ENCODE measurements at regions not wholly inside any gene's neighbourhood (a gene's known extent, or its start where the extent isn't known, plus 50 kb on each side); places are given as distances from the start of the nearest gene placed in this dataset.
"Not testable (repeated sequence)": the region's sequence is repeated elsewhere in the genome, so short reads cannot be mapped to it uniquely, and the experiment has no call there.

DNA sequence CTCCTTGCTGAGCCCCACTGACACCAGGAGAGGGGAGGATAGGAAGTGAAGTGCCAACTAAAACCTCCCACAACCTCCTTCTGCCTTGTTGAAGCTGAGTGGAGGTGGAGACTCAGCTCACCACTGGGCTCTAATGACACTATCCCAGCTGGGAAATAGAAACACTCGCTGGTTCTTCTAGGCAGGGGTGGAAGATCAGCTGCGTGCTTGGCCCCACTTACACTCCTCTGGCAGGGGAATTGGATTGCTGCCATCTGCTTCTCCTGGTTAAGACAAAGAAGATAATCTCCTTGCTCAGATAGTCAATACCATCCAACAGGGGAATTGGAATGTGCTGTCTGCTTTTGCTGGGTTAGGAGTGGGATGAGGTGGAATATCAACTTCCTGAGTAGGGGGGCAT, 392.5 kb downstream of the ZNF674 start:
- DNase-seq: no peak

DNA sequence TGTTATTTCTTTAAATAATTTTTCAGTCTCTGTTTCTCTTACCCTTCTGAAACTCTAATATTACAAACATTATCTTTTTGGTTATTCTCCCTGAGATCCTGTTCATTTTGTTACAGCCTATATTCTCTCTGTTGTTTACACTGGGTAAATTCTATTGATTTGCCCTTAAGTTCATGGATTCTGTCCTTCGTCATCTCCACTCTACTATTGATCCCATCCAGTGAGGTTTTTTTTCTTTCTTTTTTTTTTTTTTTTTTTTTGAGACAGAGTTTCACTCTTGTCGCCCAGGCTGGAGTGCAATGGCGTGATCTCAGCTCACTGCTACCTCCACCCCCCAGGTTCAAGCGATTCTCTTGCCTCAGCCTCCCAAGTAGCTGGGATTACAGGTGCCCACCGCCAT, 393.9 kb downstream of the ZNF674 start:
- not testable (repeated sequence) for DNase-seq

DNA sequence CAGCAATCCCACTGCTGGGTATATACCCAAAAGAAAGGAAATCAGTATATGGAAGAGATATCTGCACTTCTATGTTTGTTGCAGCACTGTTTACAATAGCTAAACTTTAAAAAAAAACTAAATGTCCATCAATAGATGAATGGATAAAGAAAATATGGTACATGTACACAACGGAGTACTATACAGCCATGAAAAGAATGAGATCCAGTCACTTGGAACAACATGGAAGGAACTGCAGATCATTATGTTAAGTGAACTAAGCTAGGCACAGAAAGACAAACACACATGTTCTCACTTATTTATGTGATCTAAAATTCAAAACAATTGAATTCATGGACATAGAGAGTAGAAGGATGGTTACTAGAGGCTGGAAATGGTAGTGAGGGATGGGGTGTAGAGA, 400.7 kb downstream of the ZNF674 start:
- no peak for DNase-seq

DNA sequence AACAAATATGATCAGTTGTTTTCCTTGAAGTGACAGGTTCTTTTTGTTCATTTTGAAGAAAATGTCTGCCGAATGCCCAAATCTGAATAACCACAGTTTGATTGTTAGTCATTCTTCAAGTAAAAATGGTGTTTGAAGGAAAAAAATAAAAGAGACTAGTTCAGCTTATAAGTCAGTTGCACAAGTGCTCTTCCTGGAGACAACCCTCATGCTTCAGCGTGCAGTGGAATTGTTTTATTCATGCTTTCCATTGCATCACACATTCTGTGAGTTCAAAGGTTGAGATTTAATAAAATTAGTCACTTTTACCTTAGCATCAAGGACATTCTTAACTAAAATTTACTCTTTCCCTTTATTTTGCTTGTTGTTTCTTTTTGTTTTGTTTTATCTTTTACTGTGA, 404.9 kb downstream of the ZNF674 start:
- no peak for DNase-seq

DNA sequence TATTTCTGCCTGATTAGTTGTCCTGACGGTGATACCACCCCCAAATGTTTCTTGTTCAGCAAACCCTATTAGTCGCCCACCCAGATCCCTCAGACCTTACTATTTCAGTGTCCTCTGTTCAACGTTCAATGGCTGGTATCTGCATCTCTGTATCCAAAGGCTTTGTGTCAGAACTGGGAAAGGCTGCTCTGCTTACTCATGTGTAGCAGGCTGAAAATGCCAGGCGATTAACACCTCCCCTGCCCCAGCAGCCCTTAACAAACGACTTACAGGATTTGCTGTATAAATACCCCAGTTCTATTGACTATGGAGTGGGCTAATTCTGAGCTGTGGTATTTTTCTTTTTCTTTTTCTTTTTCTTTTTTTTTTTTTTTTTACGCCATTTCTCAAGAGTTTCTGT, 415.0 kb downstream of the ZNF674 start:
- DNase-seq: no peak

DNA sequence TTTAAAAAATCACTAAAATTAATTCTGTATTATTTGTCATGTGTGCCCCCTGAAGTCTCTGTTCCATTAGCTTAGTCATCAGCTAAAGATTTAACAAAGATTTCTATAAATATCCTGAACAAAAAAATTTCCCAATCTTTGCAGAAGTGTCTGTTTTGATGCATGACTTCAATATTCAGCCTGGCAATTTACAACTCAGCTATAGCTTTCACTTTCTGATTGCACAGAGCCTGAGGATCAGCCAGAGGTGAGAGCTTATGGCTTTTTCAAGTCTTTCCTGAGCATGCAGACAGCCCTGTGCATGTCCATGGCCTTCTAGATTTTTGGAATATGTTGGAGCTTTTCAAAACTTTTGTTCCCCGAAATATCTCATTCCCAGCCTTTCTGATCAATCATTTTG, 420.1 kb downstream of the ZNF674 start:
- DNase-seq: no peak

DNA sequence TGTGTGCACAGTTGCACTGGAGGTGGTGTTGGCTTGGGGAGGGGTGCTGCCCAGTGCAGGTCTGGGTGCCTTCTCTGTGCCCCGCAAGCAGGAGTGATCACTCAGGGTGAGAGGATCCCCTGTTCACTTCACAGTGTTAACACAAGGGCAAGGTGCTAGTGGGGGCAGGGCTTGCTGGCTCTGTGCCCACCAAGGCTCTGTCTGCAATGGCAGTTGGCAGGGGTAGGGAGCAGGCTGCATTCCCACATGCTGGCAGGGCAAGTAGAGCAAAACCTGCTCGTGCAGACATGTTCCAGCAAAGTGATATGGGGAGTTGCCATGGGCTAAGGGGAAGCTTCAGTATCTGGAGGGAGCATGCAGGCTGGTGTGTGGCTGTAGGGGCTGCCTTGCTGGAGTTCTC, 428.0 kb downstream of the ZNF674 start:
- no peak for DNase-seq

DNA sequence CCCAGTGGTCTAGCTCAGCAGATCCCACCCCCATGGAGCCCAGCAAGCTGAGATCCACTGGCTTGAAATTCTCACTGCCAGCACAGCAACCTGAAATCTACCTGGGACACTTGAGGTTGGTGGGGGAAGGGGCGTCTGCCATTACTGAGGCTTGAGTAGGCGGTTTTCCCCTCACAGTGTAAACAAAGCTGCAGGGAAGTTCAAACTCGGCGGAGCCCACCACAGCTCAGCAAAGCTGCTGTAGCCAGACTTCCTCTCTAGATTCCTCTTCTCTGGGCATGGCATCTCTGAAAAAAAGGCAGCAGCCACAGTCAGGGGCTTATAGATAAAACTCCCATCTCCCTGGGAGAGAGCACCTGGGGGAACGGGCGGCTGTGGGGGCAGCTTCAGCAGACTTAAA, 457.9 kb downstream of the ZNF674 start:
- DNase-seq: not testable (repeated sequence)

DNA sequence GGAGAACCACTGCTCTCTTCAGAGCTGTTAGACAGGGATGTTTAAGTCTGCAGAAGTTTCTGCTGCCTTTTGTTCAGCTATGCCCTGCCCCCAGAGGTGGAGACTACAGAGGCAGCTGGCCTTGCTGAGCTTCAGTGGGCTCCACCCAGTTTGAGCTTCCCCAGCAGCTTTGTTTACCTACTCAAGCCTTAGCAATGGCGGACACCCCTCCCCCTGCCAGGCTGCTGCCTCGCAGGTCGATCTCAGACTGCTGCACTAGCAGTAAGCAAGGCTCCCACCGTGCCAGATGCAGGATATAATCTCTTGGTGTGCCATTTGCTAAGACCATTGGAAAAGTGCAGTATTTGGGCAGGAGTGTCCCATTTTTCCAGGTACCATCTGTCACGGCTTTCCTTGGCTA, 465.1 kb downstream of the ZNF674 start:
- DNase-seq: not testable (repeated sequence)

DNA sequence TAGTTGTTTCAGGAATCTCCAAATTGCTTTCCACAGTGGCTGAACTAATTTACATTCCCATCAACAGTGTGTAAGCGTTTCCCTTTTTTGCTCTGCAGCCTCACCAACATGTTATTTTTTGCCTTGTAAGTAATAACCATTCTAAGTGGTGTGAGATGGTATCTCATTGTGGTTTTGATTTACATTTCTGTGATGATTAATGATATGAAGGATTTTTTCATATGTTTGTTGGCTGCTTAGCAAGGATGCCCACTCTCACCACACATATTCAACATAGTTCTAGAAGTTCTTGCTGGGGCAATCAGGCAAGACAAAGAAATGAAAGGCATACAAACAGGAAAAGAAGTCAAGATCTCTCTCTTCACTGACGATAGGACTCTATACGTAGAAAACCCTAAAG, 472.4 kb downstream of the ZNF674 start:
- no peak for DNase-seq

DNA sequence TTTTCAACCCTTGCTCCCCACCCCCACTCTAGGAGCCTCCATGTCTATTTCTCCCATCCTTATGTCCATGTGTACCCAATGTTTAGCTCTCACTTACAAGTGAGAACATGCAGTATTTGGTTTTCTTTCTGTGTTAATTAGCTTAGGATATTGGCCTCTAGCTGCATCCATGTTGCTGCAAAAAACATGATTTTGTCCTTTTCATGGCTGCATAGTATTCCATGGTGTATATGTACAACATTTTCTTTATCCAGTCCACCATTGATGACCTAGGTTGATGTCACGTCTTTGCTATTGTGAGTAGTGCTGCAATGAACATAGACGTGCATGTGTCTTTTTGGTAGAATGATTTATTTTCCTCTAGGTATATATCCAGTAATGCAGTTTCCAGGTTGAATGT, 472.8 kb downstream of the ZNF674 start:
- DNase-seq: no peak

DNA sequence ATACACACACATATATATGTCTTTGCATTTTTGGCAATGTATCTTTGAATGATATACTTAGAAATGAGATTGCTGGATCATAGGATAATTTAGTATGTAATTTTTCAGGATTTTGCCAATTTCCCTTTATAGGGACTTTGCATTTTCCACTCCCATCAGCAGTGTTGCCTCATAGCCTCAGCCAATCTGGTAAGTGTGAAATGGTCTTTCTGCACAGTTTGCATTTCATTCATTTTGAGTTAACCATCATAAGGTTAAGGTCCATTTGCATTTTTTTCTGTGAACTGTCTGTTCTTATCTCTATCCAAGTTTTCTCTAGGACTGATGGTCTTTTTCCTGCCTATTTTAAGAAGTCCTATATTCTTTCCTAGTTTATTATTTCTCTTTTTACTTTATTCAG, 474.8 kb downstream of the ZNF674 start:
- DNase-seq: no peak

DNA sequence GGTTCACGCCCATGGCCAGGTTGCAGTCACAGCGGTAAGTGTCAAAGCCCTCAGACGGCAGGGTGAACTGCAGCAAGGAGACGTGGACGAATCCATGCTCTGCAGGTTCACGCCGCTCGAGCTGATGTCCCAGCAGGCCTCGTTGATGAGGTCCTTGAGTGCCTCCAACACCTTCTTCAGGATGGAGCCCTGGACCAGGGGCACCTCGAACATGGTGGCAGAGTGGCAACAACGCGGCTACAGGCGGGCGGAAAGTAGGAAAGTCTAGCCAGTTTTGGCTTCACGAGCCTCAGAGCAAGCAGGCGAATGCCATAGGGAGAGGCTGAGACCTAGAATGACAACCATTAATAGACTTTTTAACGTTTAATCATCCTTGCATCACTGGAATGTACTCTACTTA, 485.9 kb downstream of the ZNF674 start:
- DNase-seq: no peak

DNA sequence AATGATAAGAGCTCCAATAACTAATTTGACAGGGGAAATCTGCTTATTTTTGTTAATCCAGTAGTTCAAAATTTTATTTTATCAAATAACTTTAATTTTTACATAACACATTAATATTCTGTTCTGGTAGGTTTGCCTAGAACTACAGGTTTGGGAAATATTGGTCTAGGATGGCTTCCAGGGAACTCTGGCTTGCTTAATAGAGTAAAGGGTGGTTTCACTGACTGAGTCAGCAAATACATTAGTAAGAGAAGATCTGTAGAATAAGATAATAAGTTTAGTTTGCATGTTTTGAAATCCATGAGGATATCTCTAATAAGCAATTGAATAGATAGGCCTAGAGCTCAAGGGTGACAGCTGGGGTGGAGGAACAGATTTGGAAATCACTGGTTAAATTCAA, 500.7 kb downstream of the ZNF674 start:
- no peak for DNase-seq

DNA sequence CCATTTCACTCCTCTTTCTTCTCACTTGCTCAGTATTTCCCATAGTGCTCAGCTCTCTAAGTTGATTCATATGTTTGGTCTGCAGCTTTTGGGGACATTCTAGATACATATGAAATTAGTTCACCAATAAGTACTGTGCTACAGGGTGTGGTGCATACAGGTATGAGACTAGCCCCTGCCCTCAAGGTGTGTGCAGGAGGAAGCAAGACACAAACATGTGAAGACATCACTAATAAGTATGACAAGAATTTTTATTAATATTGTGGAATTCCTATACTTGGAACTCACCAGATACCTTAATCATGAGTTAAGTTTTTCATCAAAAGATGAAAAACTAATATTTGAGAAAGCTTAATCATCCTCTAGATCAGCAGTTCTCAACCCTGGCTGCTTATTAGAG, 505.2 kb downstream of the ZNF674 start:
- DNase-seq: no peak

DNA sequence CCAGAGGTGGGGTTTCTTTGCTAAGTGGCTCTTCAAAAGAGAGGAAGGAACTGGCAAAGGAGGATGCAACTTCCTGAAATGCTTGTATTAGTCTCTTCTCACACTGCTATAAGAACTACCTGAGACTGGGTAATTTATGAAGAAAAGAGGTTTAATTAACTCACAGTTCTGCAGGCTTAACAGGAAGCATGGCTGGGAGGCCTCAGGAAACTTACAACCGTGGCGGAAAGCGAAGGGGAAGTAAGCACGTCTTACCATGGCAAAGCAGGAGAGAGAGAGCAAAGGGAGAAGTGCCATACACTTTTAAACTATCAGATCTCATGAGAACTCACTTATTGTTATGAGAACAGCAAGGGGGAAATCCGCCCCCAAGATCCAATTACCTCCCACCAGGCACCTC, 505.7 kb downstream of the ZNF674 start:
- no peak for DNase-seq

DNA sequence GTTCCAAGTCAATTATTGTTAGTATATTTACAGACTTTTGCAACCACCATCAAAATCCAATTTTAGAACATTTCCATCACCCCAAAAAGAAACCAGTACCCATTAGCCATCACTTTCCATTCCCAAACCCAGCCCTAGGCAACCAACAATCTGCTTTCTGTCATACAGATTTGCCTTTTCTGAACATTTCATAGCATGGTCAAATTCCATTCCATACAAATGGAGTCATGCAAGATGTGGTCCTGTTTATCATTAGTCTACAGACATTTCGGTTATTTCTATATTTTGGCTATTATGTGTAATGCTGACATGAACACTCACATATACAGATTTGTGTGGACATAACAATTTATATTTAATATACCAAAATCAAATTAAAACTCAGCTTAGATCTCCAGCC, 508.7 kb downstream of the ZNF674 start:
- DNase-seq: no peak

DNA sequence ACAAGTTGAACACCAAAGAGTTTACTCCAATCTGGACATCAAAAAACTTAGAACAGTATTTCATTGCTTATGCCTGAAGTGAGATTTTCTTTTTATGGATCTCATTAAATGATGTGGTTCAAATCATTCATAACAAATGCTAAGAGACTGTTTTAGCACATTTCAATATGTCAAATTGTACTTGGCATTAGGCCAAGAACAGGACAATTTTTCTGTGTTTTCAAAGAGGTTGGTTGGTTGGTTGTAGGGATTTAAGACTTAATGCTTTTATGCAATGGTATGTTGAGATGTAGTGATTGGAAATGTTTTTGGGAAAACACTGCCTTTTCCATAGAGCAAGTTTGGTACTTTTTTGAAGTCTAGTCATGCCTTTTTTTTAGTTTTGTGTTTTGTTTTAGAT, 510.4 kb downstream of the ZNF674 start:
- DNase-seq: no peak

DNA sequence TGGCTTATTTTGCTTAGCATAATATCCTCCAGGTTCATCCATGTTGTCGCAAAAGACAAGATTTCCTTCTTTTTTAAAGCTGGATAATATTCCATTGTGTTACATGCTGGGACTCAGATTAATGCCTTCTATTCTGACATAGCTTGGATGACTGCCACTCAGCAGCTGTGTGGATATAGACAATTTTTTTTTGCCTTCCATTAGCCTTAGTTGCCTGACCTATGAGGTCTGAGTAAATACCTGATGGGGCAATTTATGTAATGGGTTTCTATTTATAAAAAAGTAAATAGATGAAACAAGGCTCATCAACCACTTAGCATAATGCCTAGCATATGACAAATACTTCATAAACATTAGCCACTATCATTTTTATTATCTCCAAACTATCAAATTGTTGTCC, 515.4 kb downstream of the ZNF674 start:
- DNase-seq: no peak

DNA sequence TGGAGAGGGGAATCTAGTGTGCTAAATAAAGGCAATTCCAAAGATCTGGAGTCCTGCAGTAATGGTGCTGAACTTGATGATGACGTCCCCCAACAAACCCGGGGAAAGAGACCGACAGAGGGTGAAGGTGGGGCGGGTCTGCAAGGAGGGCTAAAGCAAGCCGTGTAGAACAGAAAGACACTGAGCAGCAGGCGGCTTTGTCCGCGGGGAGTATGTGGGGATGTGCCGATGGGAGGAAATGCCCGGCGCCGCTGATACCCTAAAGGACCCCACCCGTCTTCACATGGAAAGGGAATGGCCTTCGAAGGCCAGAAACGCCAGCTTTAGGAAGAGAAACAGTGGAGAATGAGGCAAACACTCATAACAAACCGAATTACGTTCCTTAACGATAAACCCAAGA, 528.9 kb downstream of the ZNF674 start:
- DNase-seq: no peak

DNA sequence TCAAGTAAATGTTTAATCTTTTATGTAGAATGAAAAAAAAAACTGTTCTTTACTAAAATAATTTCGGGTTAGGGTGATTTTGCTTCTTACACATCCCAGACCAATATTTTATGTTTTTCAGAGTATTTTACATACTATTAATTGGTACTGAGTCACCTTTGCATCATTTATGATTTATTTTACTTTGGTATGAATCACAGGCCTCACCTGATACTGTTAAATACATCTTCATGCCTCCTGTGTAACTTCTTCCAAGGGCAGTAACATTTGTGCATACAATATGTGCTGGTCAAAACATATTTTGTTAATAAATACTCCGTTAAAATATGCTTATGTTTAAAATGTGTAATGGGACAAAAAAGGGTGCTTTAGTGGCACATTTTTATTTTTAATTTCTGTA, 529.6 kb downstream of the ZNF674 start:
- no peak for DNase-seq

DNA sequence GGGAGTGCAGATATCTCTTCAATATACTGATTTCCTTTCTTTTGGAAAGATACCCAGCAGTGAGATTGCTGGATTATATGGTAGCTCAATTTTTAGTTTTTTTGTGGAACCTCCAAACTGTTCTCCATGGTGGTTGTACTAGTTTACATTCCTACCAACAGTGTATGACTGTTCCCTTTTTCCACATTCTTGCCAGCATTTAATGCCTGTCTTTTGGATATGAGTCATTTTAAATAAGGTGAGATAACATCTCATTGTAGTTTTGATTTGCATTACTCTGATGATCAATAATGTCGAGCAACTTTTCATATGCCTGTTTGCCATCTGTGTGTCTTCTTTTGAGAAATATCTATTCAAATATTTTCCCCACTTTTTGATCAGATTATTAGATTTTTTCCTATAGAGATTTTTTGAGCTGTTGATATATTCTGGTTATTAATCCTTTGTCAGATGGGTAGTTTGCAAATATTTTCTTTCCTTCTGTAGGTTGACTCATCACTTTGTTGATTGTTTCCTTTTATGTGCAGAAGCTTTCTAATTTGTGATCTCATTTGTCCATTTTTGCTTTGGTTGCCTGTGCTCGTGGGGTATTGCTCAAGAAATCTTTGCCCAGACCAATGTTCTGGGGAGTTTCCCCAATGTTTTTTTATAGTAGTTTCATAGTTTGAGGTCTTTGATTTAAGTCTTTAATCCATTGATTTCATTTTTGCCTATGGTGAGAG, 552.7 kb downstream of the ZNF674 start:
- no peak for DNase-seq

DNA sequence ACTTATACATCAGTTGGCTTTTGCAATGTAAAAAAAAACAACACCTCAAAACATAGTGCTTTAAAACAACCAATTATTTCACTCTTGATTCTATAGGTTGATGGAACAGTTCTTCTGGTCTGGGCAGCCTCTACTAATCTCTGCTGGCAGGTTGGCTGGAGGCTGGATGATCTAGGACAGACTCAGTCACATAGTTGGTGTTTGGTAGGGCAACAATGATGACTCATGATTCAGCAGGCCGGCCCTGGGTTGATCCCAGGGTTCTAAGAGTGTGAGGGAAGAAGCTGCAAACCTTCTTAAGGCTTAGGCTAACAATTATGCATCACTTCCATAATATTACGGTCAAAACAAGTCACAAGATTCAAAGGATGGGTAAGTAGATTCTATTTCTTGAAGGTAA, 558.2 kb downstream of the ZNF674 start:
- no peak for DNase-seq

DNA sequence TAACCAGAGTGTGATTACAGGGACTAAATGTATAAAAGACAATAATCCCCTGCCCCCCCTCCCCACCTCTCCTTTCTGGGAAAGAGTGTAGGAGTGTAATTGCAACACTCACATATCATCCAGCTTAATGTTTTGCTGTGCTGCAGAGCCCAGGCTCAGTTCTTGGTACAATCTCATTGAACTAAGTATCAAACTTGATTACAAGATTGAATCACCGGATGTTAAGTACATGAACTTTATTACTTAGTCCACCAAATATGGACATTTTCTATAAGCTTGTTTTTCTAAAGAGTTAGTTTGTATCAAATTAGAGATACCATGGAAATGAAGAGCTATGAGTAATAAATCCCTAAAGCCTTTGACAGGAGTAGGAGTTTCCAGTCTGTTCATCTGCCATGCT, 559.1 kb downstream of the ZNF674 start:
- DNase-seq: no peak

DNA sequence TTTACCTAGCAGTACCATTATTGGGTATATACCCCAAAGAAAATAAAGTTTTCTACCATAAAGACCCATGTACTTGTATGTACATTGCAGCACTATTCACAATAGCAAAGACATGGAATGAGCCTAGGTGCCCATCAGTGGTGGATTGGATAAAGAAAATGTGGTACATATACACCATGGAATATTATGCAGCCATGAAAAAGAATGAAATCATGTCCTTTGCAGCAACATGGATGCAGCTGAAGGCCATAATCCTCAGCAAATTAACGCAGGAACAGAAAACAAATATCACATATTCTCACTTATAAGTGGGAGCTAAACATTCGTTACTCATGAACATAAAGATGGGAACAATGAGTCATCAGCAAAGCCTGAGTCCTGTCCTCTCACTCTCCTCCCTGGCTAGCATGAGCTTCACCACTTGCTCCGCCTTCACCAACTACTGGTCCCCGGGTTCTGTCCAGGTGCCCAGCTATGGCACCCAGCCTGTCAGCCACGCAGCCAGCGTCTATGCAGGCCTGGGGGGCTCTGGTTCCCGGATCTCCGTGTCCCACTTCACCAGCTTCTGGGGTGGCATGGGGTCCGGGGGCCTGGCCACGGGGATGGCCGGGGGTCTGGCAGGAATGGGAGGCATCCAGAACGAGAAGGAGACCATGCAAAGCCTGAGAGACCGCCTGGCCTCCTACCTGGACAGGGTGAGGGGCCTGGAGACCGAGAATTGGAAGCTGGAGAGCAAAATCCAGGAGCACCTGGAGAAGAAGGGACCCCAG, 562.1 kb downstream of the ZNF674 start:
- DNase-seq: not testable (repeated sequence)

All from femur (tissue), 1 donor.